ENCODE measurements at regions not wholly inside any gene's neighbourhood (a gene's known extent, or its start where the extent isn't known, plus 50 kb on each side); places are given as distances from the start of the nearest gene placed in this dataset.
"Not testable (repeated sequence)": the region's sequence is repeated elsewhere in the genome, so short reads cannot be mapped to it uniquely, and the experiment has no call there.

DNA sequence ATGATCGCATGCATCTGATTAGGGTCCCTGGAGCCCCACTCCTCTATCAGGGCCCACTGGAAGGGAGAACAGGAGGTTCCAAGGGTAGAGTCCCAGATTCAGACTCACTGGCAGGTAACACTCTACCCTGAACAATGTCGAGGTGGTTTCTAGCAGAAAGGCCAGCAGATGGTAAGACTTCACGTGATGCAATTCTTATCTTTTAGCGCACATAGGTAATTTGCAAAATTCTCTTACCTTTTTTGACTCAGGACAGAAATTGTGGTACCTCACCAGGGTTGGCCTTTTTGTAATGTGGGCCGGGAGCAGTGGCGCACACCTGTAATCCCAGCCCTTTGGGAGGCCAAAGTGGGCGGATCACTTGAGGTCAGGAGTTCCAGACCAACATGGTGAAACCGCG is 228.1 kb upstream of the JARID2 start:
- no peak for DNase-seq

DNA sequence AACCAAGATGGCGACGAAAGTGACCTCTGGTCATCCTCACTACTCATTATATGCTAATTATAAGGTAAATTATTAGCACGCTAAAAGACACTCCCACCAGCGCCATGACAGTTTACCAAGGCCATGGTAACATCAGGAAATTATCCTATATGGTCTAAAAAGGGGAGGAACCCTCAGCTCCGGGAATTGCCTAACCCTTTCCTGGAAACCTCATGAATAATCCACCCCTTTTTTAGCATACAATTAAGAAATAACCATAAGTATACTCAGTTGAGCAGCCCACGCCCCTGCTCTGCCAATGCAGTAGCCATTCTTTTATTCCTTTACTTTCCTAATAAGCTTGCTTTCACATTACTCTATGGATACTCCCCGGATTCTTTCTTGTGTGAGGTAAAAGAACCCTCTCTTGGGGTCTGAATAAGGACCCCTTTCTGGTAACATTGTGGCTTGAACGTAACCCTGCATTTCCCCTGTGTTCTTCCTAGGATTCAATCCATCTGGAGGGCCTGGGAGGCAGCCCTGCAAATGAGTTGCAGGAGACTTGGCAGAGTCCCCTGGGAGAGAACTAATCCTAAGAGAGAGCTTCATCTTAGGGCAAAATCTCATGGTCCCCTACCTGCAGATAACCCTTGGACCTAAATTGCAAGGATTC is 225.6 kb upstream of the JARID2 start:
- no peak for DNase-seq

DNA sequence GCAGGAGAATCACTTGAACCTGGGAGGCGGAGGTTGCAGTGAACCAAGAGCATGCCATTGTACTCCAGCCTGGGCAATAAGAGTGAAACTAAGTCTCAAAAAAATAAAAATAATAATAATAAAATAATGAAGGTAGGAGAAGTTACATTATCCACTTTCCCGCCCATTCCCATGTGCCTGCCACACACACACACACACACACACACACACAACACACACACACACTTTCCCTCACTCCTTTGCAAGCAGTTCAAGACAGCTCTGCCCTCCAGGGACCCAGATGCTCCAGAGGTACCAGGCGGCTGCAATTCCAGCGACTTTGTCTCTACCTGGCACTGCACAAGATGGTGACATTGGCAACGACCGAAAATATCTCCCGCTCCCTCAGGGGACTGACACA is 224.8 kb upstream of the JARID2 start:
- DNase-seq, result no peak

DNA sequence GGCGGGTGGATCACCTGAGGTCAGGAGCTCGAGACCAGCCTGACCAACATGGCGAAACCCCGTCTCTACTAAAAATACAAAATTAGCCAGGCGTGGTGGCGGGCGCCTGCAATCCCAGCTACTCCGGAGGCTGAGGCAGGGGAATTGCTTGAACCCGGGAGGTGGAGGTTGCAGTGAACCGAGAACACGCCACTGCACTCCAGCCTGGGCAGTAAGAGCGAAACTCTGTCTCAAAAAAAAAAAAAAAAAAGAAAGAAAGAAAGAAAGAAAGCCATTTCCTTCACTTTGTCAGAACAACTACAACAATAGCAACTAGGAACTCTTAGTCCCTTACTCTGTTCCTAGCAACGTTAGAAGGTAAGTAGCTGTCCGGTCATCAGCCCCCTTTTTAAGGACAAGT is 222.9 kb upstream of the JARID2 start:
- DNase-seq, result not testable (repeated sequence)

DNA sequence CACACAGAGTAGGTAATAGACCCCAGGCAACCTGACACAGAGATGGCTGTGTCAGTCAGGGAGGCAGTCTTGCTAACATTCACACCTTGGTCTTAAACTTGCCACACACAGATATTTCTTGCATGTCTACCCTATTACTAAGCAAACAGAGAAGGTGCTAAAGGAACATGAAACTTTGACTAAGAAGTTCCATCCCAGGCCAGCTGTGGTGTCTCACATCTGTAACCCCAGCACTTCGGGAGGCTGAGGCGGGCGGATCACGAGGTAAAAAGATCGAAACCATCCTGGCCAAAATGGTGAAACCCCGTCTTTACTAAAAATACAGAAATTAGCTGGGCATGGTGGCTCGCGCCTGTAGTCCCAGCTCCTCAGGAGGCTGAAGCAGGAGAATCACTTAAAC is 222.4 kb upstream of the JARID2 start:
- DNase-seq, result peak; percentile 78

DNA sequence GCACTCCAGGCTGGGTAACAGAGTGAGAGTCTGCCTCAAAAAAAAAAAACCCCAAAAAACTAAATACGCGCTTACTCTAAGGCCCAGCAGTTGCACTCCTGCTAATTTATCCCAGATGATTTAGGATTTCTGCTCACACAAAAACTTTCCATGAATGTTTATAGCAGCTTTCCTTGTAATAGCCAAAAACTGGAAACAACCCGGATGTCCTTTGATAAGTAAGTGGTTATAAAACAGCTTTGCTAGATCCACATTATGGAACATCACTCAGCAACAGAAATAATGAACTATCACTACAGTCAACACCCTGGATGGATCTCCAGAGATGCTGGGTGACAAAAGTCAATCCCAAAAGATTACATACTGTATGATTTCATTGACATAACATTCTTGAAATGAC is 220.4 kb upstream of the JARID2 start:
- no peak for DNase-seq

DNA sequence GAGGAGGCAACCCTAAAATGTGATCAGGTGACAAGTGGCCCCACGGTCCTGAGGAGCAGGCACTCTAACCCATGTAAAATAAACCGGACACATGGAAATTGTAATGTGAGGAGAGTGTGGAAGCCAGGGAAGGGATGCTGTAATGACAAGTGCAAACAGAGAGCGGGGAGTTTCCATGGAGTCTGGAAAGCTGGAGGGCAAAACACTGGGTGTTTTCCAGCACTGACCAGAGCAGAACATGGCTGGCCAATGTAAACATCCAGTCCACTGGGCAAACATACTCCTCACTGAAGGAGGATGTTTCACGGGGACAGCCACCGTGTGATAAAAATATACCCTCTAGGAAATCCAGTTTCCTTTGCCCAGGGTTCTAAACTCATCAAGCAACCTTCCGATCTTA is 219.0 kb upstream of the JARID2 start:
- no peak for DNase-seq

DNA sequence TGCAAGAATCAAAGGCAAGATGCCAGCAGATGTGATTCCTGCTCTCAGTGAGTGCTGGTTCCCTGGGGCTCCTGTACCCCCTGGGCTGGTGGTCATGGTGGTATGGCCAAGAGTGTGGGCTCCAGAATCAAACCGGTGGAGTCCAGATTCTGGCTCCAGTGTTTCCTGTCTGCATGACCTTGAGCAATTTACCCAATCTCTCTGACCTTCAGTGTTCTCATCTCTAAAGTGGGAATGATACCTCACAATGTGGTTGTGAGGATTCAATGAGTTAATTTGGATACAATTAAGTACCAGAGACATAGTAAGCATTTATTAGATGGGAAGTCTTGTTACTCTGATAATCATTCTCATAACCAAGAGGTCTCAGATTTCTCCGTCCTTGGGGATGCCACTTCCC is 218.4 kb upstream of the JARID2 start:
- no peak for DNase-seq

DNA sequence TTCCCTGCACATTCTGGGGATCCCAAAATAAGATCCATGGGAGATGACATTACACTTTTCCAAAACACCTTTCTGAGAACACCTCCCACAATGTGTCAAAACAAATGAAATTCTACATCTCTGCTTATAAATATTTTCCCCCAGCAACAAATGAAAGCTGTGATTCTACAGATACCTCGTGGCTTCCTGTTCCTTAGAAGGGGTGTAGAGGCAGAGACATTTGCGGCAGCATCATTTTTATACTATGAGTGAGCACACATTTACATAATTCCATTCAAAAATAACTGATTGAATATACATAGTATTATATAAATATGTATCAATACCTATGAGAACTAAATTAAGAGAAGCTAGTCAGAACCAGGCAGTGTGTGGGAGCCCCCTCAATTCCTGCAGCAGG is 213.9 kb upstream of the JARID2 start:
- DNase-seq, result no peak

DNA sequence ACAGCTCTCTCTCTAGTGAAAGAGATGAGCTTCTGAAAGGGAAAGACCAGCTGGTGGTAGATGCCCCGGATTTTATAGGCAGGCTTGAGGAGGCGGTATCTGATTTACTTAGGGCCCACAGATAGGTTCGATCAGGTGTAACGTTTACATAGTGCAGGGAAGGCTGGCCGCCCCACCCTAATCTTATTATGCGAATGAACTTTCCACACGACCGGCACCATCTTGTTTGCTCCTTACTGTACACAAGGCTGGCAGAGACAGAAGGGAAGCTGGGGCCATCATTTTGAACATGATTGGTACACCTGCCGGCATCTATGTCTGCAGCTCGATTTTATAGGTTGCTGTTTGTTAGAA is 212.0 kb upstream of the JARID2 start:
- no peak for DNase-seq

DNA sequence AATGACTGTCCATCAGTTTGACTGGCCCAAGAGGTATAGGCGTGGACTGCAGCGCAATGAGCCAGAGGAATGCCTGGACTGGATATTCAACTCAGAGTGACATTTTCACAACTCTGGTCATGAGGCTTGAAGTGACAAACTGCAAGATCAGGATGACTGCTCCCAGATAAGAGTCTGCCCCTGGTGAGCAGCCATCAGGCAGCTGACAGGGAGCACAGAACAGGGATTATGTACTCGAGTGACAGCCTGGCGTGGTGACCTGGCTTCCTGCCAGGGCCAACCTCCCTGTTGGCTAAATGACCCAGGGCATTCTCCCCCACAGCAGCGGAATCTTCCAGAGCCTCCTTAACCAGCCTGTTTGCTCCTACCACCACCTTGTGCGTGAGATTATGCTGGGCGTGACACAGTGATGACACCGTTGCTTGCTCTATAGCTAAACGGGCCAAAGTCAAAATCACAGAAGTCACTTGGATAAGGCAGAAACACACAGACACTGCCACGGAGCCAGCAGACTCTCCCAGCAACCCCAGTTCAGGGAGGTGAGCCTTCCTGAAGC is 209.1 kb upstream of the JARID2 start:
- DNase-seq, result no peak

DNA sequence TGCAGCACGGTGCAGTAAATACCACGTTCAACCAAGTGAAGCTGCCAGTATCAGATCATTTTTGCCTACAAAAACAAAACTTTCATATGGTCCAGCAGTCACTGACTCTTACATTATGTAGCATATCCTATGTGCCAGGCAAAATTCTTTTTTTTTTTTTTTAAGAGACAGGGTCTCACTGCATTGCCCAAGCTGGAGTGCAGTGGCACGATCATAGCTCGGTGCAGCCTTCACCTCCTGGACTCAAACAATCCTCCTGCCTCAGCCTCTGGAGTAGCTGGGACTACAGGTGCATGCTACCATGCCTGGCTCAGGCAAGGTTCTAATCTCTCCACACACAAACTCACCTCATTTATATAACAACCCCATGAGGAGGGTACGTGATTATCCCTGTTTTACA is 208.6 kb upstream of the JARID2 start:
- no peak for DNase-seq

DNA sequence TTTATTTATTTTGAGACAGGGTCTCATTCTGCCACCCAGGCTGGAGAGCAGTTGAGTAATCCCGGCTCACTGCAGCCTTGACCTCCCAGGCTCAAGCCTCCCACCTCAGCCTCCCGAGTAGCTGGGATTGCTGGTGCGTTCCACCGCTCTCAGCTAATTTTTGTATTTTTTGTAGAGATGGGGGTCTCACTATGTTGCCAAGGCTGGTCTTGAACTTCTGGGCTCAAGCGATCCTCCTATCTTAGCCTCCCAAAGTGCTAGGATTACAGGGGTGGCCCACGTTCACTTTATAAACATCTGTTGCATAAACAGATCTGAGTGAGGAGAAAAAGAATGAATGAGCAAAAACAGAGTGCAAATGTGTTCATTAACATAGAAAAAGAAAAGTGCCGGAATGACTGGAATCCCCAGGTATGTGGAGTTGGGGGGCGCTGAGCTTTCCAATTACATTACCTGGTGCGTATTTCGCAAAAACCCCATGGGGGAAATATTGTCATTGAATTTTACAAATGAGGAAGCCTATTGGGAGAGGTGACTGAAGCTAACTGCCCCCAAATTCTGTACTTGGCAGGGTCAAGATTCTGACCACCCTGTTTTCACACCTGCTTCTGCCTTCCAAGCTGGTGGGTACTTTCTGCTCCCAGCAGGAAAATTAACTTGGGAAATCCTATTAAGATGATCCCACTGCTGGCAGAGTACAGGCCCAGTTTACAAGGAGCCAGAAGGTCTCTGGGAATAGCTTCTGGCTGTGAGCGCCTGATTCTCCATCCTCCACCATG is 207.7 kb upstream of the JARID2 start:
- no peak for DNase-seq

DNA sequence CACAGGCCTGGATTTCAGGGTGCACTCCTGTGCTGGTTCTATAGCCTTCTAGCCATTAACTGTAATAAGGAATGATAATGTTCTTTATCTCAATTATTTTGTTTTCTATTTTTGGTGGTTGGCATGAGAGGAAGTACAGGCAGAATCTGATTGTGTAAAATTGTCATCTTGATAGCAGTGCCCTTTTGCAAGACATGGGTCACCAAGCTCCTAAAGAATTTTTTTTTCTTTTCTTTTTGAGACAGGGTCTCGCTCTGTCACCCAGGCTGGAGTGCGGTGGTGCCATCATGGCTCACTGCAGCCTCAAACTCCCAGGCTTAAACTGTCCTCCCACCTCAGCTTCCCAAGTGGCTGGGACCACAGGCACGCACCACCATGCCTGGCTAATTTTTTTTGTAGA is 206.7 kb upstream of the JARID2 start:
- no peak for DNase-seq

DNA sequence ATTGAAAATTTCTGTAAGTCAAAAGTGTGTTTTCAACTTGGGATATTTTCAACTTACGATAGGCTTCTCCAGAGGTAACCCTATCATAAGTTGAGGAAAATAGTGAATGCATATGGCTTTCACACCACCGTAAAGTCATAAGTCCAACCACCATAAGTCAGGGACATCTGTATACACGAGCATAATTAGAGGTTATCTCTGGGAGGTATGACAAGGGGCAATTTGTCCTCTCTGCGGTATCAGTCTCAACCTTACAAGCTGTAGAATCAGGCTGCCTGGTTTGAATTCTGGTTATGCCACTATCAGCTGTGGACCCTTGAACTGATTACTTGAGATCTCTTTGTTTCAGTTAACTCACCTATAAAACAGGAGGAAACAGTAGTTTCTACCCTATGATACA is 202.9 kb upstream of the JARID2 start:
- no peak for DNase-seq

DNA sequence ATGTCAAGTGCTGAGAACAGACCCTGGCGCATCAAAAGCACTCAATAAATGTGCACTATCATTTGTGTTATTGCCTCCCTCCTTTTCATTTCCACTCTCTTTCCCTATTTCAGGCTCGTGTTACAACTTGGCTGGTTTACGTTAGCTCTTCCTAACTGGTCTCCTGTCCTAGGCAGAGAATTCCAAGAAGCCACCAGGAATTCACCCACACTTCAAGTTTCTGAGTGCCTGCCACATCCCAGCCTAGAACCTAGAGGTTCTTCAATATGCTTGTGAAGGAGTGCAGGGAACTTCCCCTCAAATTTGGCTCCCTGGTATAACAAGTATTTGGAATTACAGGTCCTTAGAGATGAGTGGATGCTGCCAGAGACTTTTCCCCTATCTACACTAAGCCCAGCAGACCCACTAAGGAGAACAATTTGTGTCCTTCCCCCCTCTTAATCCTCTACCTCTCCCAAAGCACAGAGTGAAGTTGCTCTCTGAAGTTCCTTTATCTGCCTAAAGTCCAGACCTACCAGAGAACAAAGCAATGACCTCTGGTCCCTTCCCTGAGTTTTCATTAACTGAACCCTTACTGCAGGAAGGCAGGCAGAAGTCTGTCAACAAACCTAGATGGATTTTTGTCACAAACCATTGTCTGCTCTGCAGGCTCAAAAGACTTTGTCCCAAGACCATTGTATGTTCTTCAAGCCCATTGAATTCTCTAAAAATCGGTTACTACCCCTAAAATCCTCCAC is 201.6 kb upstream of the JARID2 start:
- DNase-seq, result no peak

DNA sequence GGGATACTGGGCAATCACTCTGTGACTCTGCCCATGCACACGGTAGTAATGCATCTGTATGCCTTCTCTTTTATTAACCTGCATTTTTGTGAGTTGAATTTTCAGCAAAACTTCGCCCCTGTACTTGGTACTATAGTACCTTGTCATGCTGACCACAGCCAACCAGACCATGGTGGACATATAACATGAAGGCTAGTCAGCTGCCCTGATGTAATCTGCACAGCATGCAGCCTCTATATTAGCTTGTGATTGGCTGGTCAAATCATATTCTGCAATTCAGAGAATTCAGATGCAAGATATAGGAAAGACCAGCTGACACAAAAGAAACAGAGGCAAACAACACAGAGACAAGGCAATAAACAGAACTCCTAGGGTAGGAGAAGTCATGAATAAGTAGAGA is 200.9 kb upstream of the JARID2 start:
- no peak for DNase-seq

DNA sequence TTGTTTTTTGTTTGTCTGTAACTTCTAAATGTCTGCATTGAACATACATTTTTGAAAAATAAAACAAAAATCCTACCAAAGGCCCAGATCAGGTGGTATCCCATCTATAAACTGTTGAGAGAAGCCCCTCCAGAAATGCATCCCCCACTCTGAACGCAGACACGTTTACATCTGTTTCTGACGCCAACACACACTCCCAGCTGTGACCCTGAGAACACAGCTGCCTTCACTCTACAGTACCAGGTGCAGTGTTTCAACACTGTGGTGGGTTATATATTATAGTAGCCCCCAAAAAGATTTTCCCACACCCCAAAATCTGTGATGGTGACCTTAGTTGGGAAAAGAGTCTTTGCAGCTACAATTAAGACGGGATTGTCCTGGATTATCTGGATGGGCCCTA is 199.1 kb upstream of the JARID2 start:
- DNase-seq, result no peak

DNA sequence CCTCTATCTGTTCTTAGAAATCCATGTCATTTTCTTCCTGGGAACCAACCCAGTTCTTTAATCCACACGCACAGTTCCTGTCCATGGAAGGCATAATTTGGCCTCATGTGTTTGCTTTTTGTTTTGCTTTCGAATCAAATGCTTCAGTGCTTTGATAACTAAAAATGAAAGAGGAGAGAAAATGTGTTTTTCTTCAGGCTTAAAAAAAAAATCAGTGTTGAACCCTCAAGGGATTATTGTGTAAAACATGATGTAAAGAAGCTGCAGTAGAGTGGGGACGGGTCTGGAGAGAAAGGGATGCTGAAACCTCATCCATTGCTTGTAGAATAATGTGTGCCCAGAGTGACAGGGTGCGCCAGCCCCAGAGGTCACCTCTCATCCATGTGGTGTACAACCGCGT is 197.5 kb upstream of the JARID2 start:
- no peak for DNase-seq

DNA sequence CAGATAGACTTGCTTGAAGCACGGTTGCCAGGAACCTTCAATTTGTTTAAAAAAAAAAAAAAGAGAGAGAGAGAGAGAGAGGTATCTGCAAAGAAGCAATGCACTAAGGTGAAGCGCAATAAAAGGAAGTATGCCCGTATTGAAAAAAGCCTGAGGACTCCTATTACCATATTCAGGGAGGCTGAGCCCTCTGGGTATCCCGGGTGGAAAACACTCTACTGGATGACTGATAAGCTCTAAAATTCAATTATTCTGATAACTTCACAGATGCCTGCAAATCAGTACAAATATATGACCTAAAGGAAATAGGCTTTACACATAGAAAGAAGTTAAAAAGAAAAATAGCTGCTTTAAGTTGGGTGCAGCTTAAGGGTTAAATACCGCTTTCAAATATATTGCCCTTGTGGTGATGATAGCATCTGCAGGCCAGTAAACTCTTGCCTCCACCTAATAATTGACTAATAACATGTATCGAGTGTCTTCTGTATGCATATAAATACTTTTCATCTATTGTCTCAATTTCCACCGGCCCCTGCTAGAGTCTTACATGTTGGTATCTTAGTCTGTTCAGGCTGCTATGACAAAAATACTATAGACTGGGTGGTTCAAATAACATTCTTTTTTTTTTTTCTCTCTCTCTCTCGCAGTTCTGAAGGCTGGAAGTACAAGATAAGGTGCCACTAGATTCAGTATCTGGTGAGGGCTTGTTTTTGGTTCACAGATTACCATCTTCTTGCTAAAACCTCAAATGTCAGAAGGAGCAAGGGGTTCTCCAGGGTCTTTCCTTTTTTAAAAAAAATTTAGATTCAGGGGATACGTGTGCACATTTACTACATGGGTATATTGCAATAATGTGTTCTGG is 187.4 kb upstream of the JARID2 start:
- no peak for DNase-seq

DNA sequence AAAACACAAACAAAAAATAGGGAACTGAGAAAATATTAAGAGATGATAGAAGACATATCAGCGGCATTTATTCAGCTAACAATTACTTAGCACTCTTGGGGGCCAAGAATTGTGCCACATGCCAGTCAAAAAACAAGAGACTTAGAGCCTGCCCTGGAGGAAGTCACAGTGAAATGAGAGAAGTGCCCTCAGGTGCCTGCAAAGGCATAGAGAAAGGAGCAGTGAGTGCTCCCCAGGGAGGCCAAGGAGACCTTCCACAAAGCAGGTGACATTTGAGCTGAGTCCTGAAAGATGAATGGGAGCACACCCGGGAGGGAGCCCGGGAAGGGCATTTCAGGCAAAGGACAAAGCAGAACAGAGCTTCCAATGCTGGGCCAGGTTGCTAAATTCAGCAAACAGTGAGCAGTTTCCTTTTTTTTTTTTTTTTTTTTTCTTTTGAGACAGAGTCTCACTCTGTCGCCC is 184.7 kb upstream of the JARID2 start:
- no peak for DNase-seq

DNA sequence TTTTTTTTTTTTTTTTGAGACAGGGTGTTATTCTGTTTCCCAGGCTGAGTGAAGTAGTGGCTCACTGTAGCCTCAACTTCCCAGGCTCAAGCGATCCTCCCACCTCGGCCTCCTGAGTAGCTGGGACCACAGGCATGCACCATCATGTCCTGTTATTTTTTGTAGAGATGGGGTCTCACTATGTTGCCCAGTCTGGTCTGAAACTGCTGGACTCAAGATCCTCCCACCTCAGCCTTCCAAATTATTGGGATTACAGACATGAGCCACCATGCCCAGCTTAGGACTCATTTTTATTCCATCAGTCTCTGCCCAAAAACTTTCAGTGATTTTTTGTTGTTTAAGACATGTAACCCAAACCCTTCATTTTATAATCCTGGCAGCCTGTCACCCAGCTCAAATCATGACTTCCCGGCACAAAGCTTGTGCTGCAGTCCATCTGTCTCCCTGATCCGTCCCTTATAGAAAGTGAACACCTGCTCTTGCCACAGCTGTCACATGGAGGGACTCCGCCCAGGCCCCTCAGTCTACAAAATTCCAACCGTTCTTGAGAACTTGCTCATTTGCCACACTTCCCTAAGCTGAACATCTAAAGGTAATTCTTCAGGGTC is 183.9 kb upstream of the JARID2 start:
- no peak for DNase-seq
